ENCODE measurements at regions not wholly inside any gene's neighbourhood (a gene's known extent, or its start where the extent isn't known, plus 50 kb on each side); places are given as distances from the start of the nearest gene placed in this dataset.

DNA sequence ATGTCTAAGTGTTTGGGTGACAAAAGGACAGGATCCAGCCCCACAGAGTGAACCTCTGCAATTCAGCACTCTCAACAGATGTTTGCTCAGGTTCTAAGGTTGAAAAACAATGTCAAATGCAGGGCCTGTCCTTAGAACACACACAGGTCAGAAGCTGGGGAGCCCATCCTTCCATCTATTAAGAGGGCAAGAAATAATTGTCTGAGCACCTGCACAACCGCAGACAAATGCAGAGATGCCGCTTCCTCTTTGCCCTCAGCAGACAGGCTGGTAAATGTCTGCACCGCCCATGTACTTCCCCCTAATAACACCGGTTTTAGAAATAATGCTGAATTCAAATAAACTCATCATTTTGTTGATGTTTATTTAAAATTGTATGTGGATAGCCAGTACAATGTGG is 414.5 kb upstream of the ADAMTS16 start:
- no peak for TF ChIP-seq FOXP2 (optimal IDR thresholded peaks at IDR 0.05; ENCODE audit: borderline replicate concordance, extremely low read depth, extremely low read length, insufficient read depth)
- TF ChIP-seq, protein P1, sequence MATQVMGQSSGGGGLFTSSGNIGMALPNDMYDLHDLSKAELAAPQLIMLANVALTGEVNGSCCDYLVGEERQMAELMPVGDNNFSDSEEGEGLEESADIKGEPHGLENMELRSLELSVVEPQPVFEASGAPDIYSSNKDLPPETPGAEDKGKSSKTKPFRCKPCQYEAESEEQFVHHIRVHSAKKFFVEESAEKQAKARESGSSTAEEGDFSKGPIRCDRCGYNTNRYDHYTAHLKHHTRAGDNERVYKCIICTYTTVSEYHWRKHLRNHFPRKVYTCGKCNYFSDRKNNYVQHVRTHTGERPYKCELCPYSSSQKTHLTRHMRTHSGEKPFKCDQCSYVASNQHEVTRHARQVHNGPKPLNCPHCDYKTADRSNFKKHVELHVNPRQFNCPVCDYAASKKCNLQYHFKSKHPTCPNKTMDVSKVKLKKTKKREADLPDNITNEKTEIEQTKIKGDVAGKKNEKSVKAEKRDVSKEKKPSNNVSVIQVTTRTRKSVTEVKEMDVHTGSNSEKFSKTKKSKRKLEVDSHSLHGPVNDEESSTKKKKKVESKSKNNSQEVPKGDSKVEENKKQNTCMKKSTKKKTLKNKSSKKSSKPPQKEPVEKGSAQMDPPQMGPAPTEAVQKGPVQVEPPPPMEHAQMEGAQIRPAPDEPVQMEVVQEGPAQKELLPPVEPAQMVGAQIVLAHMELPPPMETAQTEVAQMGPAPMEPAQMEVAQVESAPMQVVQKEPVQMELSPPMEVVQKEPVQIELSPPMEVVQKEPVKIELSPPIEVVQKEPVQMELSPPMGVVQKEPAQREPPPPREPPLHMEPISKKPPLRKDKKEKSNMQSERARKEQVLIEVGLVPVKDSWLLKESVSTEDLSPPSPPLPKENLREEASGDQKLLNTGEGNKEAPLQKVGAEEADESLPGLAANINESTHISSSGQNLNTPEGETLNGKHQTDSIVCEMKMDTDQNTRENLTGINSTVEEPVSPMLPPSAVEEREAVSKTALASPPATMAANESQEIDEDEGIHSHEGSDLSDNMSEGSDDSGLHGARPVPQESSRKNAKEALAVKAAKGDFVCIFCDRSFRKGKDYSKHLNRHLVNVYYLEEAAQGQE (IDR thresholded peaks at IDR 0.05; ENCODE audit: insufficient read depth in 1 of 2, low read depth in 2 of 2, low read length in 2 of 2), result no peak
- no peak for TF ChIP-seq SIN3A (IDR thresholded peaks at IDR 0.05; ENCODE audit: borderline replicate concordance, insufficient read depth, low read length)
- no peak for TF ChIP-seq POLR2AphosphoS5 (IDR thresholded peaks at IDR 0.05; ENCODE audit: low read depth, low read length)
- TF ChIP-seq TAF1 (IDR thresholded peaks at IDR 0.05; ENCODE audit: borderline replicate concordance, insufficient read depth, low read length), result no peak

DNA sequence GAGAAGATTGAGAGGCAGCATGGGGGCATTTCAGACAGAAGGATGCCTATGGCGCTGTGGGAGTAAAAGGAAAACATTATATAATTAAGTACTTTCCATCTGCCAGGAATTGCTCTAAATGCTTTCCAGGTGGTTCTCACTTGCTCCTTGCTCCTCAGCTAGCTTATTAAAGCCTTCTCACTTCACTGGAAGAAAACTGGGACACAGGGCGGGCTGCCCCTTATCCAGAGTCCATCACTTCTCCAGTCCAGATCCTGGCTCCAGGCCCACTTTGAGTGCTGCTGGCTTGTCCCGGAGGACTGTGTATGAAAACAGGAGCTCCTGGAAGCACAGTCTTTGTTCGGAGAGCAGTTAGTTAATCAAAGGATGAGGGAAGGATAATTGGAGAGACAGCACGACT is 409.9 kb upstream of the ADAMTS16 start:
- TF ChIP-seq FOXP2 (optimal IDR thresholded peaks at IDR 0.05; ENCODE audit: borderline replicate concordance, extremely low read depth, extremely low read length, insufficient read depth) (peak; percentile 10), TAF1 (IDR thresholded peaks at IDR 0.05; ENCODE audit: borderline replicate concordance, insufficient read depth, low read length) (peak; percentile 25; the same call in 1 of the 2 replicates), POLR2AphosphoS5 (IDR thresholded peaks at IDR 0.05; ENCODE audit: low read depth, low read length) (peak; percentile 59; the same call in 1 of the 2 replicates), SIN3A (IDR thresholded peaks at IDR 0.05; ENCODE audit: borderline replicate concordance, insufficient read depth, low read length) (no peak; the same call in 1 of the 2 replicates)
- TF ChIP-seq, protein P1 (IDR thresholded peaks at IDR 0.05; ENCODE audit: insufficient read depth in 1 of 2, low read depth in 2 of 2, low read length in 2 of 2), result peak in 1 of 2 experiments; percentile 64; a peak in 1 of 4 replicates

DNA sequence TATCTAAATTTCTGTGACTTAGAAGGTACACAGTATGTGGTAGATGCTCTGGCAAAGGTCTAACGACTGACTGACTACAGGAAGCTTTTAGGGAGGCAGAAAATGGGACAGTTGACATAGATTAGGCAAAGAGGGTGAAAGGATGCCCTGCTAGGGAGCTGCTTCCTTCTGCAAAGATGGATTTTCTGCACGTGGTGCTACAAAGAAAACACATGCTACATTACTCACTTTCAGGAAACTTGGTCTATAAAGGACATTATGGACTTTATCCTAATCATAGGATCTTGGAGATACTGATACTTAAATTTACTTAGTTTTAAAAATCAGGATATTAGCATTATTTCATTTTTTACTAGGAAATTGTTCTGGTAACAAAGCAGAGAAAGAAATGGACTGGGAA is 405.8 kb upstream of the ADAMTS16 start:
- no peak for TF ChIP-seq SIN3A (IDR thresholded peaks at IDR 0.05; ENCODE audit: borderline replicate concordance, insufficient read depth, low read length)
- no peak for TF ChIP-seq POLR2AphosphoS5 (IDR thresholded peaks at IDR 0.05; ENCODE audit: low read depth, low read length)
- TF ChIP-seq, protein P1 (IDR thresholded peaks at IDR 0.05; ENCODE audit: insufficient read depth in 1 of 2, low read depth in 2 of 2, low read length in 2 of 2), result no peak
- TF ChIP-seq TAF1 (IDR thresholded peaks at IDR 0.05; ENCODE audit: borderline replicate concordance, insufficient read depth, low read length), result no peak
- no peak for TF ChIP-seq FOXP2 (optimal IDR thresholded peaks at IDR 0.05; ENCODE audit: borderline replicate concordance, extremely low read depth, extremely low read length, insufficient read depth)

DNA sequence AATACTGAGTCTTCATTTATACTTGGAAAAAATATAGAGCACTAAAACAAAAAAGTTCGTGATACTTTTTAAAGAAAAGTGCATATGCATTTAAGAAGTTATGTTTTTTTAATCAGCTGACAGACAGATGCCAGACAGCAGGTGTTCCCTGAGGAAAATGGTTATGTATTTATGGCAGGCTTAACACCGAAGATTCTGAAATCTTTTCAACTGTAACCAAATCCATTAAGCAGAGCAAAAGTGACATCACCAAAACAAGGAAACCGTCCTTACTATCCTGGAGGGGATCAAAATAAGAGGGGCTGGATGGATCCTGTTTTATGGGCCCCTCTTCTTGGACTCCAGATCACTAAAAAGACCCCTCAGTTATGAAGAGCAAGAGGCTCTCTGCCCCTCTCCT is 404.9 kb upstream of the ADAMTS16 start:
- TF ChIP-seq FOXP2 (optimal IDR thresholded peaks at IDR 0.05; ENCODE audit: borderline replicate concordance, extremely low read depth, extremely low read length, insufficient read depth) (no peak), SIN3A (IDR thresholded peaks at IDR 0.05; ENCODE audit: borderline replicate concordance, insufficient read depth, low read length) (no peak), POLR2AphosphoS5 (IDR thresholded peaks at IDR 0.05; ENCODE audit: low read depth, low read length) (no peak), TAF1 (IDR thresholded peaks at IDR 0.05; ENCODE audit: borderline replicate concordance, insufficient read depth, low read length) (no peak)
- TF ChIP-seq, protein P1 (IDR thresholded peaks at IDR 0.05; ENCODE audit: insufficient read depth in 1 of 2, low read depth in 2 of 2, low read length in 2 of 2), result no peak

DNA sequence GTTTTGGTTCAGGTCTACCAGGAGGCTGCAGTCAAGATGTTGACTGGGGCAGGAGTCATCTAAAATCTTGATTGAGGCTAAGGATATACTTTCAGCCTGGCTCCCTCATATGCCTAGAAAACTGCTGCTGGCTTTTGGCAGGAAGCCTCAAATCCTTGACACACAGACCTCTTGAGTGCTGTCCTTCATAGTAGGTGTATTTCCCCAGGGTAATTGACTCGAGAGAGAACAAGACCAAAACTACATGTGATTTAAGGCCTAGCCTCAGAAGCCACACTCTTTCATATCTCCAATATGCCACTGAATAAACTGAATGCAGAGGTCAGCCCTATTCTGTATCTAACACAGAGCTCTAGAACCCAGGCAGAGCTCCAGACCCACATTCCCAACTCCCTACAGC is 402.3 kb upstream of the ADAMTS16 start:
- no peak for TF ChIP-seq SIN3A (IDR thresholded peaks at IDR 0.05; ENCODE audit: borderline replicate concordance, insufficient read depth, low read length)
- no peak for TF ChIP-seq POLR2AphosphoS5 (IDR thresholded peaks at IDR 0.05; ENCODE audit: low read depth, low read length)
- TF ChIP-seq FOXP2 (optimal IDR thresholded peaks at IDR 0.05; ENCODE audit: borderline replicate concordance, extremely low read depth, extremely low read length, insufficient read depth), result no peak
- no peak for TF ChIP-seq TAF1 (IDR thresholded peaks at IDR 0.05; ENCODE audit: borderline replicate concordance, insufficient read depth, low read length)
- TF ChIP-seq, protein P1 (IDR thresholded peaks at IDR 0.05; ENCODE audit: insufficient read depth in 1 of 2, low read depth in 2 of 2, low read length in 2 of 2), result no peak

All from PFSK-1 (cell line).